Body of pancreas (tissue), 4 donors: ENCODE measurements at regions not wholly inside any gene's neighbourhood (a gene's known extent, or its start where the extent isn't known, plus 50 kb on each side); places are given as distances from the start of the nearest gene placed in this dataset.

ENCODE experiments used
- POLR2A ChIP-seq, 3 donors: fragments of 450-650 bp; IDR thresholded peaks; one replicate each; pipeline ENCODE4 v1.6.1; 2016; ENCODE audit warnings: antibody characterized with exemption in 3 of 3, mild to moderate bottlenecking in 2 of 3
- TF ChIP-seq, protein P1 (sequence below), 7 experiments: fragments of 450-650 bp in 4 of 7; fragments of 200-600 bp in 3 of 7; sonication (generic) in 3 of 7; IDR thresholded peaks; one replicate each; pipeline ENCODE4 v1.5.1; 2016 to 2019; ENCODE audit warnings: antibody characterized with exemption in 7 of 7

DNA sequence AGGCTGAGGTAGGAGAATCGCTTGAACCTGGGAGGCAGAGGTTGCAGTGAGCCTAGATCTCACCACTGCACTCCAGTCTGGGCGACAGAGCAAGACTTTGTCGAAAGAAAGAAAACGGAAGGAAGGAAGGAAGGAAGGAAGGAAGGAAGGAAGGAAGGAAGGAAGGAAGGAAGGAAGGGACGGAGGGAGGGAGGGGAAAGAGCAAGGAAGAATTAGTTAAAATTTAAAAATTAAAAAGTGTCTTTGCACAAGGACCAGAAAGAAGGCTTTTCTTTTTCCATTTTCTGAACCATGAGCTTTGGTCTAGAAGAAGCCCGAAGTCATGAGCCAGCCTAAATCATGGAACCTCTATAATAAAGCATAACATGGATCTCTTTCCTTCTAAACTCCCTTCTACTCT lies 138.2 kb upstream of the DNAJC10 start:
- TF ChIP-seq, protein P1, sequence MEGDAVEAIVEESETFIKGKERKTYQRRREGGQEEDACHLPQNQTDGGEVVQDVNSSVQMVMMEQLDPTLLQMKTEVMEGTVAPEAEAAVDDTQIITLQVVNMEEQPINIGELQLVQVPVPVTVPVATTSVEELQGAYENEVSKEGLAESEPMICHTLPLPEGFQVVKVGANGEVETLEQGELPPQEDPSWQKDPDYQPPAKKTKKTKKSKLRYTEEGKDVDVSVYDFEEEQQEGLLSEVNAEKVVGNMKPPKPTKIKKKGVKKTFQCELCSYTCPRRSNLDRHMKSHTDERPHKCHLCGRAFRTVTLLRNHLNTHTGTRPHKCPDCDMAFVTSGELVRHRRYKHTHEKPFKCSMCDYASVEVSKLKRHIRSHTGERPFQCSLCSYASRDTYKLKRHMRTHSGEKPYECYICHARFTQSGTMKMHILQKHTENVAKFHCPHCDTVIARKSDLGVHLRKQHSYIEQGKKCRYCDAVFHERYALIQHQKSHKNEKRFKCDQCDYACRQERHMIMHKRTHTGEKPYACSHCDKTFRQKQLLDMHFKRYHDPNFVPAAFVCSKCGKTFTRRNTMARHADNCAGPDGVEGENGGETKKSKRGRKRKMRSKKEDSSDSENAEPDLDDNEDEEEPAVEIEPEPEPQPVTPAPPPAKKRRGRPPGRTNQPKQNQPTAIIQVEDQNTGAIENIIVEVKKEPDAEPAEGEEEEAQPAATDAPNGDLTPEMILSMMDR (IDR thresholded peaks at IDR 0.05), result no peak
- TF ChIP-seq POLR2A (IDR thresholded peaks at IDR 0.05), result no peak
